T-helper 1 cell treated with Interleukin-12 subunit alpha and Interleukin-12 subunit beta and Interleukin-4 antibody, amounts not matched to agents 30 ng/mL and 1 ng/mL, for 36 hours (primary cell): ENCODE measurements at regions not wholly inside any gene's neighbourhood (a gene's known extent, or its start where the extent isn't known, plus 50 kb on each side); places are given as distances from the start of the nearest gene placed in this dataset.
"Not testable (repeated sequence)": the region's sequence is repeated elsewhere in the genome, so short reads cannot be mapped to it uniquely, and the experiment has no call there.

Experiments
- intact Hi-C: fragments of 100-400 bp; cut with micrococcal nuclease; formaldehyde crosslinking; loops from one replicate; pipeline ENCODE4 v1.15.1; 2024

GRCh38 chr22:25452116-25452700 is 112.3 kb upstream of the GRK3 start:
- intact Hi-C loops: no loop called here

- intact Hi-C loops: no loop called here
Observed at GRCh38 chr22:25453058-25453457, 111.4 kb upstream of the GRK3 start.

DNA sequence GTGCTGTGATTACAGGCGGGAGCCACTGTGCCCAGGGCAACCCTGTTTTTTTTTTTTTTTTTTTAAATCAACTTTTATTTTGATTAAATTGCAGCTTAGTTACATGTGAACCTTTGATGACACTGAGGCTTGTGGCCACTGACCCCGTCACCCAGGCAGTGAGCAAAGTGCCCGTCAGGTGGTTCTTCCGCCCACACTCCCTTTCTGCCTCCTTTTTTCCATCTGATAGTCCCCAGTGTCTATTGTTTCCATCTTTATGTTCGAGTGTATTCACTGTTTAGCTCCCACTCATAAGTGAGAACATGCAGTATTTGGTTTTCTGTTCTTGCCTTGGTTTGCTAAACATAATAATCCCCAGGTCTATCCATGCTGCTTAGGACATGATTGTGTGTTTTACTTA is 110.9 kb upstream of the GRK3 start:
- intact Hi-C loops: no loop called here

DNA sequence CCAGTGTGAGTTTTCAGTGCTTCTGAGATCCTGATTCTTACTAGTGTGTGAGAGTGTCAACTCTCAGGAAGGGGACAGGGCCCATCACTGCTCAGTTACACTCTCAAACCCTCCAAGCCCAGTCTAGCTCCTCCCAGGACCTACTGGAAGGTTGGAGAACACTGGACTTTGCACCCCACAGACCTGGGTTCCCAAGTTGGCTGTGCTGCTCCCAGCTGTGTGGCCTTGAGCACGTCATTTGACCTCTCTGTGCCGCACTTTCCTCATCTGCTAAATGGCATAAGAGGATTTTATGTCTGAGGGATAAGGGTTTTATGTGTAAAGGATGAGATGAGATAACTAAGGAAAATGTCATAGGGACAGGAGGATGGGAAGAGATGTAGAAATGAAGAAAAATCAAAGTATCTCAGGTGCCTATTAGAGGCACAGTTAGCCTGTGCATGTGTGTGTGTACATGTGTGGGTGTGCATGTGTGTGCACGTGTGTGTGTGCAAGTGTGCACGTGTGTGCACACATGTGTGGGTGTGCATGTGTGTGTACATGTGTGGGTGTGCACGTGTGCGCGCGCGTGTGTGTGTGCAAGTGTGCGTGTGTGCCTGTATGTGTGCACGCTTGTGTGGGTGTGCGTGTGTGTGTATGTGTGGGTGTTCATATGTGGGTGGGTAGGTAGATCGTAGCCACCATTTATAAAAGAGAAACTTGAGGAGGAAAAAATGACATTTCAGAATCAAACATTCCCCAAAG is 108.0 kb upstream of the GRK3 start:
- intact Hi-C loops: not testable (repeated sequence)

GRCh38 chr22:25458631-25459030 is 105.8 kb upstream of the GRK3 start:
- intact Hi-C loops: not testable (repeated sequence)

DNA sequence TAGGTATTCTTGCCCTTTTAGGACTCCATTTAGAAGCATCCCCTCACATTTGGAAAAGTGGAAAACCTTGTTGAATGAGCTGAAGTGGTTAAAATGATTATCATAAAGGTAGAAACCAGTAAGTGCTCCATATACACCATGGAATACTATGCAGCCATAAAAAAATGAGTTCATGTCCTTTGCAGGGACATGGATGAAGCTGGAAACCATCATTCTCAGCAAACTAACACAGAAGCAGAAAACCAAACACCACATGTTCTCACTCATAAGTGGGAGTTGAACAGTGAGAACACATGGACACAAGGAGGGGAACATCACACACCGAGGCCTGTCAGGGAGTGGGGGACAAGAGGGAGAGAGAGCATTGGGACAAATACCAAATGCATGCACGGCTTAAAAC is 103.8 kb upstream of the GRK3 start:
- intact Hi-C loops: loop anchor here (5.0 kb wide), 1 partner anchor 107 kb away; no protein-coding TSS in a partner anchor

DNA sequence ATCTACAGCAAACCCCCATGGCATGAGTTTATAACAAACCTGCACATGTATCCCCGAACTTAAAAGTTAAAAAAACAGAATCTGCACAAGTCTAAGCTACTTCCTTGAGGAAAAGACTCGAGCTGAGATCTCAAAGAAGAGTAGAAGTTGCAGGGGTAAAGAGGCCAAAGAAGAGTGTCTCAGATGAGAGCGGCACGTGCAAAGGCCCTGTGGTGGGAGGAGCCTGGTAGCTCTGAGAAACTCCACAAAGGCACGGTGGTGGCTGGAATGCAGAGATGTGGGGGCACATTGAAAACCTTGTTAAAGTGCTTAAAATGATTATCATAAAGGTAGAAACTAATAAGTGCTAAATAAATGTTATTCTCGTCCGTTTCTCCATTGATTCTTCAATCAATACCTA is 103.2 kb upstream of the GRK3 start:
- intact Hi-C loops: loop anchor here (5.0 kb wide), 1 partner anchor 106 kb away; no protein-coding TSS in a partner anchor

DNA sequence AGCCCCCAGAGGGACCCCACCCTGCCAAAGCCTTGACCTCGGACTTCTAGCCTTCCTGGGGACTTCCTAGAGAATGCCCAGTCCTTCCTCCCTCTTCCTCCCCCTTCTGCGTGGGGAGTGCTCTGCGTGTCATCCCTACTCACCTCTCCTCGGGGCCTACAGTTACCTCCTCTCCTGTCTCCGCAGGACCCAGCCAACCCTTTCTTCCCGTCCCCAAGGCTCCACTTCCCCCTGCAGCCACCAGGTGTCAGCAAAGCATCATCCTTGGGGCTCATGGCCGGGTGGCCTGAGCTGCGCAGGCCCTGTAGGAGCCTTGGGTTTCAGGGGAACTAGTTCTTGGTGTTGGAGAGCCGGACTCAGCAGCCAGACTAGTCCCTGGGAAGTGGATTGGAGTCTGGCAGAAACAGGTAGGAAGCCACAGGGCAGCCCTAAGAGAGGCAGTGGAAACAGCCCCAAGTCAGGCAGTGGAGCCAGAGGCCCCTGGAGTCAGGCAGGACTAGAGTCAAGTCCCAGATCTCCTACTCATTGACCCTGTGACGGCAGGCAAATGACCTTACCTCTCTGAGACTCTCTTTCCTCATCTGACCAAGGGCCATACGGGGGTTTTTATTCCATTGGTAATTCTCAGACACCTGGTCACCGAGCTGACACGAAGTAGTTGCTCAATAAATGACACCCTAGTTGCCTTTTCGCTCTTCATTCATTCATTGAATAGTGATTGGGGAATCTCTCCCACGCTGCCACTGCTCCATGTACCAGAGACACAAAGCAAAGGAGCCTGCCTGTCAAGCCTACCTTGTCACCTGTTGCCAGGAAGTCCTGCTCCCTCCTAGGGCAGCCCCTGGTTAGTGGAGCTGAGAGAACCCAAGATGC is 101.8 kb upstream of the GRK3 start:
- intact Hi-C loops: loop anchor here (1.0 to 5.0 kb wide), 6 partner anchors 105 to 869 kb away; no protein-coding TSS in a partner anchor

GRCh38 chr22:25463347-25463628 is 101.2 kb upstream of the GRK3 start:
- intact Hi-C loops: loop anchor here (5.0 kb wide), 1 partner anchor 104 kb away; no protein-coding TSS in a partner anchor

DNA sequence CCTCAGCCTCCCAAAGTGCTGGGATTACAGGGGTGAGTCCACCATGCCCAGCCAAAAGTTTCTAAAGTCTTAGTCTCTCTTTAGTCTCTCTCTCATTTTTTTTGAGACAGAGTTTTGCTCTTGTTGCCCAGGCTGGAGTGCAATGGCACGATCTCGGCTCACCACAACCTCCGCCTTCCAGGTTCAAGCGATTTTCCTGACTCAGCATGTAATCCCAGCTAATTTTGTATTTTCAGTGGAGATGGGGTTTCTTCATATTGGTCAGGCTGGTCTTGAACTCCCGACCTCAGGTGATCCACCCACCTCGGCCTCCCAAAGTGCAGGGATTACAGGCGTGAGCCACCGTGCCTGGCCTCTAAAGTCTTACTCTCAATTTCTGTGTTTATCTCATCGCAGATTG is 100.1 kb upstream of the GRK3 start:
- intact Hi-C loops: loop anchor here (5.0 kb wide), 1 partner anchor 103 kb away; no protein-coding TSS in a partner anchor

DNA sequence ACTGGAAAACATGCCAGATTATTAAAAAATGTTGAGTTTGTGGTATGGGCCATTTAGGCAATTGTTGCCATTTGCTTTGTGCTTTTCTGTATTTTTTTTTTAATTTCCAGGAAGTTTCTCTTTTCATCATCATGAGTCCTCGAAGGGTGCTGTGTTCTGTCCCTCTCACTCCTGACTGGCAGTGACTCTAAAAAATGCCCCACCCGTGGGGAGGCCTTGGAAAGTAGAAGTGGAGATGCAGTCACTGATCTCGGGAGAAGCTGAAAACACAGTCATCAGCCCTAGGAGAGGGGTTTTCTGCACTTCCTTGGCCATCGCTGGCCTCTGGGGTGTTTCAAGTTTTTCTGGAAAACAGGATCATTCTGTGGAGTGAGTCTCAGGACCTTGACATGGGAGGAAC is 98.5 kb upstream of the GRK3 start:
- intact Hi-C loops: no loop called here

DNA sequence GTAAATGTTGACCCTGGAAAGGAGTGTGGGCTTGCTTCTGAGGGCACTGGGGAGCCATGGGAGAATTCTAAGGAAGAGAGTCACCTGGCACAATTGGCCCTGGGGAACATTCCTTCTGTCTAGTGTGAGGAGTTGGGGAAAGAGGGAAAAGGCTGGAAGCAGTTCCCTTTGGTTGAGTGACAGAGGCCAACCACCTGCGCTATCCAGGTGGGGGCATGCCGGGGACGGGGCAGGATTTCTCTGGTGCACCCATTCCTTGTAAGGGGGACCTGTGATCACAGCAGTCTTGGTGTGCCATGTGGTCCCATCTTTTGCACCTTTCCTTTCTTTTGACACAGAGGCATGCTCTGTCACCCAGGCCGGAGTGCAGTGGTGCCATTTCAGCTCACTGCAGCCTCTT is 92.1 kb upstream of the GRK3 start:
- intact Hi-C loops: no loop called here

- intact Hi-C loops: no loop called here
Observed at GRCh38 chr22:25475257-25476022, 89.0 kb upstream of the GRK3 start.

GRCh38 chr22:25477358-25477757 is 87.1 kb upstream of the GRK3 start:
- intact Hi-C loops: no loop called here

GRCh38 chr22:25478111-25478510 is 86.4 kb upstream of the GRK3 start:
- intact Hi-C loops: no loop called here

DNA sequence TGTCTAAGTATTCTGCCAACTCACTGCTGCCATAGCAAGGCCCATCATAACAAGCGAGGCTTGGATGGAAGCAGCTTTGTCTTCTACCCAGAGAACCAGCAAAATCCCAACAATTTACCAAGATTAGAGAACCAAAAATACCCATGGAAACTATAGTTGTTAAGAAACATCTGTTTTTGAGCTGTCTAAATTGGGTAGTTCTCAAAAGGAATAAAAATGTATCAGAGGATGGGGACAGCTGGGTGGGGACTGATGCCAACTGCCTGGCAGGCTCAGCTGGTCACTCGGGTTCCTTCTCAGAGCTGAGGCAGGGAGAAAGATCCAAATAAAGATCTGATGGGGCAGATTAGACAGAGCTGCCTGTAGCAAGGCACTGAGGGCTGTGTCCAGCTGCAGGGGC is 85.9 kb upstream of the GRK3 start:
- intact Hi-C loops: no loop called here

DNA sequence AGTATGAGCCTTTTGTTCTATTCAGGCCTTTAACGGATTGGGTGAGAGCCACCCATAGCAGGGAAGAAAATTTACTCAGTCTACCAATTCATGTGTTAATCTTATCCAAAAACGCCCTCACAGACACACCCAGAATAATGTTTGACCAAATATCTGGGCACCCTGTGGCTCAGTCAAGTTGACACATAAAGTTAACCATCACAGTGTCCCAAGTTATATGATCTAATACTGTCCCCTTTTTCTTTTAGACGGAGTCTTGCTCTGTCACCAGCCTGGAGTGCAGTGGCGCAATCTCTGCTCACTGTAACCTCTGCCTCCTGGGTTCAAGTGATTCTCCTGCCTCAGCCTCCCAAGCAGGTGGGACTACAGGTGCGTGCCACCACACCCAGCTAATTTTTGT is 83.6 kb upstream of the GRK3 start:
- intact Hi-C loops: loop anchor here (5.0 kb wide), 1 partner anchor 86 kb away; no protein-coding TSS in a partner anchor

DNA sequence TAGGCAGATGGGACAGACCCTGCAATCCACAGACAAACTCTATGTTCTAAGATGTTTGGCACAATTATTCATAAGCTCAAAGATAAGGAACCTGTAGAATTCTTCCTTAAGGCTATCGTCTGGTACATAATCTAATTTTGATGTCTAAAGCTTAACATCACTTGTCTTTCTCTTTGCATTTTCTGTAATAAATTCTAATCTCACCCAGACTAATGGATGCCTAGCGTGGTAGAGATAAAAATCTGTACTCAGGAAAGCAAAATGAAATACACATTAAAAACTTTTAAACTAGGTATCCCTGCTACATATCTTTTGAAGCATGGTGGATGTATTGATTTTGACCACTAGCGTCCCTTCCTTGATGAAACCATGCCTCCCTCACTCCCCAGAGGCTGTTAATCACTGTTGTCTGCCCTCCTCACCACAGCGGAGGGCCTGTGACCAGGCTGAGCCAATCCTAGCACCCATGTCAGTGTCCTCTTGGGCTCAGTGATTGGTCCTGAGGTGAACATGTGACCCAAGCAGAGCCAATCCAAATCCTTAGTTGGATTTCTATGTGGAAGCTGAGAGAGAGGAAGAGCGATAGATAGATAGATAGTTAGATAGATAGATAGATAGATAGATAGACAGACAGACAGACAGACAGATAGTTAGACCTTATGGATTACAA is 82.2 kb upstream of the GRK3 start:
- intact Hi-C loops: loop anchor here (5.0 kb wide), 1 partner anchor 85 kb away; no protein-coding TSS in a partner anchor

DNA sequence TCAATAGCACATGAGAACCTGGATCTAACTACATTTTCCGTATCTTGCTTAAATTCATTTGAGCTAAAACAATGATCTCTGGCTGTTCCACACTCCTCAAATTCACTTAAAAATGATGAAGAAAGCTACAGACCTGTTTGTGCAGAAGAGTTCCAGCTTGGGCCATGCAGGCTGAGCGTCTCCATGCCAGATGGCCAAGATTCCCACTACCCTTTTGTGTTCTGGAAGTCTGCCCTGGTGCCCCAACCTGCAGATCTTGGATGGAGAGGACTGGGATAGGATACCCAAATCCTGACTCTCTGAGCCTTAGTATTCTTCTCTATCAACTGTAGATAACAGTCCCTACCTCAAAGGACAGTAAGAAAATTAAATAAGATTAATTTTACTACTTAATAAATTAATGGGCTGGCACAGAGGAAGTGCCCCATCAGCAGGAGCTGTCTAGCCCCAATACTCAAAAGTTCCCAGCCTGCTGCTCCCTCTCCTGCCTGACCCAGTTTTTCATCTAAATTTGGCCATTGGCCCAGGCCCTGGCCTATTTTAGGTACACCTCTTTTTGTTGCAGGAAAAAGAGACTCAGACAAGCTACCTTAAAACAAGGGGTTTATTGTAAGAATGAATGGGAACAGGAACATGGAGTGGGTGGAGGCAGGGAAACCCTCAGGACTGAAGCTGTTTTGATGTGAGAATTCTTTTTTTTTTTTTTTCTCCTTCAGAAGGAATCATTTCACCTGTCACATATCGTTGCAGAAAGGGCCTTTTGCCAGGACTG is 81.4 kb upstream of the GRK3 start:
- intact Hi-C loops: loop anchor here (5.0 kb wide), 1 partner anchor 84 kb away; no protein-coding TSS in a partner anchor

GRCh38 chr22:25483931-25484330 is 80.5 kb upstream of the GRK3 start:
- intact Hi-C loops: loop anchor here (5.0 kb wide), 1 partner anchor 83 kb away; no protein-coding TSS in a partner anchor
